OCI-M2 (cell line): ENCODE measurements at regions not wholly inside any gene's neighbourhood (a gene's known extent, or its start where the extent isn't known, plus 50 kb on each side); places are given as distances from the start of the nearest gene placed in this dataset.

ENCODE experiments used
- DNase-seq: peaks from one replicate; lab custom pipeline; 2025; ENCODE audit not compliant: unreplicated experiment; lab: John Stamatoyannopoulos, UW

DNA sequence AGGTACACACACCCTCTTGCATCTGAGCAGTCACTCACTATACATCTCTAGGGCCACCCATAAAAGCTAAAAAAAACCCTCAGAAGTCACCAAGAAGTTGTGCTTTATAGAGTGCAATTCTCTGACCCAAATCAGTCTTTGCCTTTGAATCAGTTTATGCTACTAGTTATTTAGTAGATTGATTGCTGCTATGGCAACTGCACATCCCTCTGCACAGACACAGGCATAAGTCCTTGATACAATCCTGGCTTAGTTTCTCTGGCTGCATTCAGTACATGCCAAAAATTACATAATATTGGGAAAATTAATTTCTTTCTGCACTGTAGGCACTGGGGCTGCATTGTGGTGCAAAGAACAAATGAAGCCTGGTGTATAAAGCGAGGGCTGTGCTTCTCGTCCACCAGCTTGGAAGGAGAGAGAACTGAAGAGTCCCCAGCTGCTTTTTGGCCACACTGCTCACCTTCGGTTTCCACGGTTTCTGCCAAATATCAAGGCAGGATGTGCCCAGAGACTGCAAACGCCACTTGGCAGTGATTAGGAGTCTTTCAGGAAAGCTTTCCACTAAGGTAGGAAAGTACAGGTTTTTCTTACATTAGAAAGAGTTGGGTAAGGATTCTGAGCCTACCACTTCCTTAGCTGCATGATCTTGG lies 258.4 kb downstream of the ELAVL2 start:
- no peak for DNase-seq

DNA sequence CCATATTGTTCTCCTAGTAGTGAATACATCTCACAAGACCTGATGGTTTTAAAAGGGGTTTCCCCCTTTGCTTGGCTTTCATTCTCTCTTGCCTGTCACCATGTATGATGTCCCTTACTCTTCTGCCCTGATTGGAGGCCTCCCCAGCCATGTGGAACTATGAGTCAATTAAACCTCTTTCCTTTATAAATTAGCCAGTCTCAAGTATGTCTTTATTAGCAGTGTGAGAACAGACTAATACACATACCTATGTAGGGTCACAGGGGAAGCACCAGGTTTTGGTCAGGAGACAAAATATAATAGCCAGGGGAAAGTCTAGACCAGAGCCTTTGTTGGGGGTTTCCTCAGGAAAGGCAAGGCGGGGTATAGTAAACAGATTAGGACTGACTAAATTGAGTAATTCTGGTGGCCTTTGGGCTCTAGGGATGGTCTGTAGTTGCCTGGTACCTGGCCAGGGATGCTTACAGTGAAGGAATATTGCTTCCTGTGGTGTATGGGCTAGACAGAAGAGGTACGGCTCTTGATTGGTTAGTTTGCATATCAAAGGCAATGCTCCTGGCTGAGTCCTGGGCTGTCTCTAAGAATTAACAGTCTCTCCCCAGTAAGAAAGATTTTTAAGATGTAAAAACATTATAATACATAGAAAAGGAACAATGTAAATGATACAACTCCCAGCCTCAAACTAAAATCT lies 254.5 kb downstream of the ELAVL2 start:
- no peak for DNase-seq

DNA sequence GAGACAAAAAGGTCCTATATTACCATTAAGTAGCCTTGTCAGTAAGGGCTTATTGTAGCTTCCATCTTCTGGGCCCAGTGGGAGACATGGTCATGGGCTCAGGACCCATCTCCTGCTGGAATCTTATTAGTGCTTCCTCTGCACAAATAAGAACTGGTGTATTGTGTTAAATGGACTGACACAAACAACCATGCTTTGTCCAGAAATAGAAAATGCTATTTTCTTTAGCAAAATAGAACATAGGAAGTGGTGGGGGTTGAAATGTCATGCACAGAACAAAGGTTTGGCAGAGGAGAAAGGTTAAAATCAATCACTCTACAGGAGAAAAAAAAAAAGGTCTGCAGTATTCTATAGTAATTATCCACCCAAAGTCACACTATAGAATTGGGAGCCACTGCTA lies 252.2 kb downstream of the ELAVL2 start:
- DNase-seq: no peak

DNA sequence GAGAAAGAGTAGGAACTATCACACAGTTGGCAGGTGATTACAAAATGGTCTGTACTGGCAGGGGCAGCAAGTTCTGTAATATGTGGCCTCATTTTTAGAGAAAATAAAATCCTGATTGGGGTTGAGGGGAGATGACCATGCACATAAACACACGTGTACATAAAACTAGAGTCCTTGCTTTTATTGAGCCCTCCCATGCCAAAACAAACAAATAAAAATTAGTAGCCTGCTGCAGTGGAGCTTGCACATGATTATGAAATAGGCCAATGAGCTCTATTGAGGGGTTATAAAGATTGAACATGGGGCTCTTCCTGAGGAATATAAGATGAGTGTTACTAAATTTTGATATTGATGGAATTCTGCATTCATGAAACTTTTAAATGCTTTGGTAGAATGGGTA lies 248.4 kb downstream of the ELAVL2 start:
- no peak for DNase-seq

DNA sequence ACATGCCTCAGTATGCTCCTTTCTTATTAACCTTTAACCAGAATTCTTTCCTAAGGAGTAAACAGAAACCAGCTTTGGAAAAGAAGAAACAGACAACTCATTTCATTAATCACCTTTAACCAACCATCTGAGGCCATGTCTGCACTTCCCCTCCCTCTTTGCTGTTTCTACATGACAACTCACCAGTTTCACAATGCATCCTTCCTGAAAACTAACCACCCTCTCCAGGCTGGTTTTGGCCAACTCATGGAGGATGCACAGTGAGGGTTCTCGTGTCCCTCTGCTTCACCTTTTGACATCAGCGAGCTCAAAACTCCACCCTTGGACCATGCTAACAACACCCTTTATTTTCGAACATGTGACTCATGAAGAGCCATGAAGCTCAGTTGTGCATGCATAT lies 244.1 kb downstream of the ELAVL2 start:
- DNase-seq: no peak

DNA sequence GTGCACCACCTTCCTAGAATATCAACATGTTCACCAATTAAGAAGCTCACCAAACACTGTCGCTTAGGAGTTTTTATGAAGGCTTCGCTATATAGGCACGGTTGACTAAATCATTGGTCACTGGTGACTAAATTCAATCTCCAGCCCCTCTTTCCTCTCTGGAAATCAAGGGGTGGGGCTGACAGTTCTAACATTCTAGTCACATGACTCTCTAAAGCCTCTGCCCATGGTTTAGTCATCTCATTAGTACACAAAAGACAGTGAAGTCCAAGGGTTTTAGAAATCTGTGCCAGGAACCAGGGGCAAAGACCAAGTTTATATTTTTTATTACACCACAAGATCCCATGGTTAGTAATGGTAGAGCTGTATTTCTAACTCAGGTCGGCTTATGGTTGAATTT lies 243.2 kb downstream of the ELAVL2 start:
- no peak for DNase-seq

DNA sequence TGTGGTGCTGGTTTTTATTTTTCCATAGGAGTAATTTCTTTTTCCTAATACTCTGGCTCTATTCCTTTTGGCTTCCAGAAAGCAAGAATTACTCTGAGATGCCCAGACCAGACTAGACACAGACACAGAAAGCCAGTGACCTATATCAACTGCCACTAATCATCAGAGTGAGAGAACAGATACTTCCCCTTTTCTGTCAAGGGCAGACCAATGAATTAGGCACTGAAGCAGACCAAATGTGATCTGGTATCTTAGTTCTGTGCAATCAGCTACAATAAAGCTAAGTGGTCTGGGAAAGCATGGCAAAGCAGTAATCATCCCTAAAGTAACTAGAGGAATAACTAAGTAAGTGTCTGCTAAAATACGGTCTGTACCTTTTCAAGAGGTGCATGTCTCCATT lies 239.1 kb downstream of the ELAVL2 start:
- DNase-seq: no peak

DNA sequence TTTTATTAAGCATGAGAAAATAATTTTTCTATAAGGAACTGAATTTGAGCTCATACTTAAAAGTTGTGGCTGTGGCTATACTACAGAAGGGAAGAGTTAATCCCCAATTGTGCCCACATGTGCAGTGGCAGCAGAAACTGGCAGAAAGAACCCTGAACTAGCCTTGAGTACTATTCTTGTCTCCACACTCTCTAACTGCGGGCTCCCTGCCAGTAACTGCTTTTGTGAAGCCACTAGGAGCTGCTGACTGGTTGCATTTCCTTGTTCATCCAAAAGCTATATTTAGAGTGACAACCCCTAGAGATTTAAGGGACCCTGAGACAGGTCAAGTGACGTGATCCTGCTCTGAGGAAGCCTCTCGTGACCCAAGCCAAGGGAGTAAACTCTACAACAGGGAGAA lies 238.6 kb downstream of the ELAVL2 start:
- no peak for DNase-seq

DNA sequence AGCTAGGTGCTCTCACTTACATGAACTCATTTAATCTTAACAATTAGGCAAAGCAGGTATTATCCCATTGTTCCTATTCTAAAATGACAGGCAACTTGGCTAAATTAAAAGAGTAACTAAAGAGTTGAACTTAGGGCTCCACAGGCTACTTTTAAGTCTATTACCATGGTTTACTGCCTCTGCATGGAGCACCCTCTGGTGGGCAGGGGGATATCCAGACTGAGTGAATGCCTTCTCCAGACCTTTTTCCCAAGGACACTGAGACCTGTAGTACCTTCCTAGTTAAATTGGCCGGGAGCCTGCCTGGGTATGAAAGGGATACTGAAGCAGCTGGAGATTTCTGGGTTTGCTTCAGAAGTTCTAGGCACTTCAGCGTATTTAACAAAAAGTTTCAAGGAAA lies 238.1 kb downstream of the ELAVL2 start:
- no peak for DNase-seq

DNA sequence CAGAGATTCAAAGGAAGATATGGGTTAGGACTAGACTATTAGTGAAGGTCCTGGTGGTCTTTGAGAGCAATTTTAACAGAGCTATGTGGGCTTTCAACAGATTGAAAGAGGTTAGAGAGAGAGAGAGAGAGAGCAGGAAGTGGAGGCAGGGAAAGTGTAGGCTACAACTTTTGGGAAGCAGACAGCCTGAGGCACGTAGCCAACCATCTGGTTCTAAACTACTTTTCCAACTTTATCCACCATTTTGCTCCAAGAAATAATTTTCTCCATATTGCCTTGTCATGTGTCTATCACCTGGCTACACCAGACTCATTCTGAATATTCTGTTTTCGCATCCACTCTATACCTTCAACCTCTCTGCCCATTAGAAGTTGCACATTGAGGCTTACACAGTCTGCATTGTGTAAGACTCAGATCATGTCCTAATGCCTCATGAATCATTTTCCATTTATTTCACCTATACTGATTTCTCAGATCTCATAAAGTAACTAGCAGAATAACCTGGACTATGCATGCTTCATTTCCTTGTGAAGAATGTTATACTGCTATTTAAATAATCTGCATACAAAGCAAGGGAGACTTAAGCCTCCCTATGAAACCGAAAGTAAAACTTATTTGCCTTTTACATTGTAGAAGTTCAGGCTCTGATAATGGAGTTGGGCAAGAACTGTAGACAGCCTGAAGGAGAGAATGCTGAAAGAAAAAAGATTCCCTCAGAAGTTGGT lies 235.6 kb downstream of the ELAVL2 start:
- DNase-seq: no peak

DNA sequence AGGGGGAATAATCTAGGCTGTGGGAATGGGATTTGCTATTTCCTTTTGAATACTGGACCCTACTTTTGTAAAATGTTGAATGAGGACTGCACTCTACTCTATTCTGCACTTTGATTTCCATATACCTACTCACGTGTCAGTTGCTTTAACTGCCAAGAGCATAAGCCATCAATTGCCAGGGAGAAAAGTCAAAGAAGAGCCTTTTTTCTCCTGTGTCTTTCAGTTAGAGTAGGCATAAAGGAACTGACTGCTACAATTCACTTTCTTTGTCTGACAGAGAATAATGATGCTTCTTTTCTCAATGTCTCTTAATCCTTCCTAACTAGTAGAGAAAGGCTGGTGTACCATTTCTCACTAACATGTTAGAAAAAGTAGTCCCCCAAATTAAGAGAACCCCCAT lies 231.6 kb downstream of the ELAVL2 start:
- DNase-seq: no peak

DNA sequence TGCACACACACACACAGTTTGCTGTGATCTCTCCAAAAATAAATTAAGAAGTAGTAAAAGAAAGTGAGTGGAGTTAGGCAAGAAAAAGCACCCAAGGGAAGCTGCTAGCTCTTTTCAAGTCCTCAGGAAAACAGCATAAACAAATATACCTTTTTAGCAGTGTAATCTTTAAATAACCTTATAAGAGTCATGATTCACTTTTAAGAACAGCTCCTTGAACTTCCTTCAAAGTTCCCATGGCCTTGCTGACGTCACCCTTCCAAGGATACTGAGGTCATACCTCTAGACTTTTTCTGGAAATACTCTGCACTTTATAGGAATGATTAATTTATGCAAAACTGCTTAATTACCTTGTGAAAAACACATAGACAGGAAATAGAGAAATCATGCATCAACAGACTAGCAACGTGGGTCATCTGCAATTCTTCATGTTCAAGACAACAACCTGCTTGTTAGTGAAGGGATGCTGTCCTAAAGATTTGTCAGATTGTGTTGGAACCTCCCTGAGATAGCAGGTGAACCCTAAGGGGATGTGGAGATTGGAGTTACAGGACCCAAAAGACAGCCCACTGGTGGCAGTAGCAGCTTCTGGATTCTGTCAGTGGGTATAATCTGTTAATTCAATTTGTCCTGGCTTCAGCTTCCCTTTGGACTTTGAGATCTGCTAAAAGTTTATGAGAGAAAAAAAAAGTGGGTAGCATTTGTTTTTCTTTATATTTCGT lies 229.0 kb downstream of the ELAVL2 start:
- DNase-seq: no peak

DNA sequence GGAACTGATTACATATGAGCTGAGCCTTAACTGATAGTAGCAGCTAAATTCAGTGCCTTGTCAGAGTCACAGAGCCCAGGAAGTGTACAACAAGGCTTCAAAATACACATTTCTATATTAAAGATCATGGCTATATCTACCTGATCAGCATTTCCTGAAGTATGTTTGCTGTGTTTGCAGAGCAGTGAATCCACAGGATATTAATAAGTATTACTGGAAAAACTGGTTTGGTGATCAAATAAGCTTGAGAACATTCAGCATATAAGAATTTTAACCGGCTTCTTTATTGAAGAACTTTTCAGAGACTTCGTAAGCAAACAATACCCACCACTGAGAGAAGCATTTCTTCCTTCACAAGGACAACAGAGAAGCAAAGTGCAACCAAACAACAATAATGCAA lies 227.0 kb downstream of the ELAVL2 start:
- DNase-seq: no peak

DNA sequence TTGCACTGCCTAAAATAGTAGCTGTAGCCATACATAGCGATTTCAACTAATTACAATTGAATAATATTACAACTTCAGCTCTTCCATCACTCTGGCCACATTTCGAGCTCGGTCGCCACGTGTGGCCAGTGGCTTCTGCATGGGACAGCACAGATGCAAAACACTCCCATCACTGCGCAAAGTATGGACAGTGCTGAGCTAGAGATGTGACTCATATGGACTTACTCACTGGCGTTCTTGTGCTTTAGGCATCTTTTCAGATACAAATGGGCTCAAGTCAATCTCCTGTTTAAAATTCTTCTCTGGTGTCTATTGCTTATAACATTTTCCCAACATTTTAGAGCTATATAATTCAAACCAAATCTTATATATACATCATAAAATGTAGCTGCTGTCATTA lies 222.7 kb downstream of the ELAVL2 start:
- no peak for DNase-seq

DNA sequence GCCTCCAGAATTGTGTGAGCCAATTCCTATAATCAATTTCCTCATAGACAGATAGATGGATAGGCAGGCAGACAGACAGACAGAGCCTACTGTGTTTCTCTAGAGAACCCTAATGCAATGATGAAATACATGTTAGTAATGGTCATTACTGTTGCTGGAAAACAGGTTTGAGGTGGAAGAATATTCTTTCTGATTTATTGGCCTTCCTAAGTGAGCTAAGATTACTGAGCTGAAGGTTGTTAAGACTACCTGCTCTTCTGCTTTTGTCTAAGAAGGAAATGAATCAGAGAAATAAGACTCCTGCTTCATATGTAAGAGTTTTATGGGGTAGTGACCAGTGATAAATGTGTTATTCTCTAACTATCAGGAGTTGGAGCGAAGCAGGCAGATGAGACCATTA lies 219.9 kb downstream of the ELAVL2 start:
- DNase-seq: no peak

DNA sequence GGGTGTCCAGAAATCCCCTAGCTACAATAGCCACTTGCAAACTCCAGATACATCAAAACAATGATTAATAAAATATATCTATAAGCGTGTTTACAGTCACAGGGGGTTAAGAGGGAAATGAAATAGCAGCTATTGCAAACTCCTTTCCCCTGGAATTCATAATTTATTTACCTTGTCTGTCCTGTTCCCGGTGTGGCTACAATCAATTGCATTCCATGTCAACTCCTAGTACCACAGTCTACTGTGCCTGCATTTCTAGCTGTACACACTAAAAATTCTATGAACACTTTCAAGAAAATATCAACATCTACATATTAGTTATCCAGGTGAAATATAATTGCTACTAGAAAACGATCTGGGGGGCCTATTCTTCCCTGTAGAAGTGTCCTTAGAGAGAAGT lies 217.6 kb downstream of the ELAVL2 start:
- no peak for DNase-seq

DNA sequence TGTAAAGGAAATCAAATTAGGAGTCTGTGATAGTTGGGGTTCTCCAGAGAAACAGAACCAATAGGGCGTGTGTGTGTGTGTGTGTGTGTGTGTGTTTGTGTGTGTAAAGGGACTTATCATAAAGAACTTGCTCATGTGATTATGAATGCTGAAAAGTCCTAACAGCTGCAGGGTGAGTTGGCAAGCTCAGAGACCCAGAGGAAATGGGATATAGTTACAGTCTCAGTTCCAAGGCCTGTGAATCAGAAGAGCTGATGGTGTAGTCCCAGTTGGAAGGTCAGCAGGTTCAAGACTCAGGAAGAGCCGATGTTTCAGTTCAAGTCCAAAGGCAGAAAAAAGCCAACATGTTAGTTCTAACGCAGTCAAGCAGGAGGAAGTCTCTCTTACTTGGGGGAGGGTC lies 214.2 kb downstream of the ELAVL2 start:
- DNase-seq: no peak

DNA sequence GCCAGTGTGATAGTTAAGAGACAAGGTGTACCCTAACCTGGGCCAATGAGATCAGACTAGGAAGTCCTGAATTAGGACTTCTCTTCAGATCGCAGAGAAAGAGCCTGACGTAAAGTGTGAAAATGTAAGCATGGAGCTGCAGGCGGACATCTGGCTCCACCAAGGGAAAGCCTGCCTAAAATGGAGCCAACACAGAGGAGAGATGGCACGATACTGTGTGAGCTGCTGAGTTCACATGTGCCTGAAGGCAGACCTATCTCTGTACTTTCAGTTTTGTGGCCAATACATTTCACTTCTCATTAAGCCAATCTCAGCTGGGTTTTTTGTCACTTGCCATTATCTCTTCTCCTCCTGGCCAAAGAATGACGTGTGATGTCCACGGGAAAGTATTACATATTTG lies 210.5 kb downstream of the ELAVL2 start:
- no peak for DNase-seq

DNA sequence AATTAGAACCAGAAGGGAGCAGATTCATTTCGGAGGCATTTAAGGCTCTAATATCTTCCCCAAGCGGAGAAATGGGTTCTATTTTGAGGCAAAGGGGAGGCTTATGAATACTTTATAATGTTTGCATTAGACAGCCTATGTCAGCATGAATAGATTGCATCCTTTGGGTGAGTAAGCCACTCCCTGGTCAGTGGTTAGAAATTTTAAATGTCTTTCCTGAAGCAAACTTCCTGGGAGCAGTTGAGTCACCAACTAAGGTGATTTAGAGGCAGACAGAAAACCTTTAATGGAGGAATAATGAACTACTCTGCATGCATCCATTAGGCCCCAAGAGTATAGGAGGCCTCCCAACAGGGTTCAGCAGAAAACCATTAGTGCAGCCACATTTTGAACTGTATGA lies 204.9 kb downstream of the ELAVL2 start:
- DNase-seq: no peak

DNA sequence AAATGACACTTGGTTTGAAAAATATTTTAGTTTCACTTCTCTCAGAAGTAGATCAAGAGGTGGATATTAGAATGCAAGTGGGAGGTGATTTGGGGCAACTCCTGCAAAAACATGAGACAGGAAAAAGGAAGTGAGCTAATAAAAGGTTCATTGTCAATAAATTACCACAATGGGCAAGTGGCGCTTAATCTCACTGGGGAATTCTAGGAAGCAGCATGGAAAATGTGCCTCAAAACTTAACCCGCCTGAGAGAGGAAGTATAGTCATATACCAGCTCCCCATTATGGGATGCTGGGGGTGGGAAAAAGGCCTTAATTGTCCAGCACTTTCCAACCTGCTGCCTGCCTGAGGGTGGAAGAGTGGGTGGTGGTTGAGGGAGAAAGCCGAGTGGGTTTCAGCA lies 204.1 kb downstream of the ELAVL2 start:
- no peak for DNase-seq

DNA sequence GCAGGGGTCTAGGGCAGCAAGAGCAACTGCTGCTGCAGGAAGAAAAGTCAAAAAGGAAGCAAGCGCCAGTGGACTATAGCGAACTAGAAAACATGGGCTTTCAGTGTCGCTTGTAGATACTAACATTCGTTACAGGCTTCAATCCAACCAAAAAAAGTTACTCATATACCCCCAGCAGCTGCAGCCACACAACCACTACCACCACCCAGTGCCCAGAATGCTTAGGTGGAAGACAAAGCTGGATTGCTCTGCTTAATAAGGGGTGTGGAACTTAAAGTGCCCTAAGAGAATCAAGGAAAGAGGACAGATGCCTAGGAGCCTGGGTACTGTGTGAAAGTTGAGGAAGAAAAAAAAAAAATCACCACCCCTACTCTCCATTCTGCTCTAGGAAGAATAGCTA lies 203.6 kb downstream of the ELAVL2 start:
- DNase-seq: no peak

DNA sequence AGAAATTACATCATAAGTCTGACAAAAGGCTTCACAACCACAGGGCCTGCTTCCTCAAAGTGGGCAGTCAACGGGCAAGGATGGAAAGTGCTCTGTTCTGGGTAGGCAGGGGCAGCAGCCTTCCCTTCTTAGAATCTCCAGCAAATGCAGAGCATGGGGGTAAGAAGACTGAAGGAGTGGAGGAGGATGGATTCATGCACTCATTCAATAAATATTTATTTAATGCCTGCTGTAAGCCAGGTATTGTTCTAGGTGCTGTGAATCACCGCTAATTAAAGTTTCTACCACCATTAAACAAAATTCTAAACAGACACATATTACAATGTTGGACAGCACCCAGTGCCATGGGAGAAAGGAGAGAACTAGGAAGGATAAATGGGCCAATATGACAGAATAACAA lies 195.6 kb downstream of the ELAVL2 start:
- DNase-seq: no peak
